GM19043 (cell line): ENCODE measurements at regions not wholly inside any gene's neighbourhood (a gene's known extent, or its start where the extent isn't known, plus 50 kb on each side); places are given as distances from the start of the nearest gene placed in this dataset.
"Not testable (repeated sequence)": the region's sequence is repeated elsewhere in the genome, so short reads cannot be mapped to it uniquely, and the experiment has no call there.

ENCODE experiments used
- ATAC-seq: cut with Tn5 transposase; IDR thresholded peaks from one replicate; pipeline ENCODE4 v1.9.1; 2021; ENCODE audit warnings: low read depth; ENCODE audit not compliant: unreplicated experiment

DNA sequence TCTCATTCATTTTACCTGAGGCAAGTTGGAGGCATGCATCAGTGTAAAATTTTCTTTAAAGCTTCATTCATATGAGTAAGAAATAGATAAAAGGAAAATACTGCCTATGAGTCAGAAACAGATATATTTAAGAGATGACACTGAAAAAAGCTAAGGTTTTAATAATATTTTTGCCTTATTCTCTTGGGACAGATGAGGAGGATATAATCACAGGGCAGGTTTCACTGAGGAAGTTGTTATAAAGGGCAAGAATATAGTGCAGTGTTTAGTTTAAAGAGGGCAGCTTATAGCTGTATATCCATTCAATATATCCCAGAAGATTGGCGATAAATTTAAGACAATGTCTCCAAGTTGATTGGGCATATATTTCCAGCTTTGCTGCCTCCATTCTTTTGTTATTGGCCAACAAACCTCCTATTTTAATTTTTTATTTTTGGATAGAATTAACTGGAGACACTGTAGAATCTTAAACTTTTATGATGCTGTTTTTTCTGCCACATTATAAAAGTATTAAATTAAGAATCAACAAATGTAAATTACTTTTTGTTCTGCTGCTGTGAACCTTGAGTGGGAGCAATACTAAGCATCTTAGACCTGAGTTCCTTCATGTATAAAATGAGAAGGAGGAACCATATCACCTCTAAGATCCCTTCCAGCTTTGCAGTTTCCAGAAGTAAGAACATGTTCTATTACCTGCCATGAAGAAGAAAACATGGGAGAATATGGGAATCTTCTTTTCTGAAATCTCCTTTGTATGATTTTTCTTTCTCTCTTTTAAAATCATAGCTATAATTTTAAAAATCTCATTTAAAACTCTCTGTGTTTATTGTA, 171.6 kb downstream of the S1PR1 start:
- ATAC-seq, result peak; percentile 6

DNA sequence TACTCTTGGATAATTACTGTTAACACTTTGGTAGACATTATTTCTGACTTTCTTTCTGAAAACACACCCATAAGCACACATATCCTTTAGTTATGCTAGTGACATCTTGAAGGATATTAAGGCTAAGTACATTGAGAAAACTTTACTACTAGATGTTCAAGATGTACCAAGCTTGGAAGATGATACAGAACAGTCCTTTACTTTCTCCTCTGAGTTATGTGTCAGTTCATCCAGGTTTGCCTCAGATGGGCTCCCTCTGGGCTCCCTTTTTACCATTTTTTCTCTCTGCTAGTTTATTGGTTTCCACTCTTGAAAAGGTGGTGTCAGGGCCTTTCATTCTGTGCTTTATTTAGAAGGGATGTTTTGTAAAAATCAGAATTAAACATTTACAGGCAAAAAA, 172.3 kb downstream of the S1PR1 start:
- no peak for ATAC-seq

DNA sequence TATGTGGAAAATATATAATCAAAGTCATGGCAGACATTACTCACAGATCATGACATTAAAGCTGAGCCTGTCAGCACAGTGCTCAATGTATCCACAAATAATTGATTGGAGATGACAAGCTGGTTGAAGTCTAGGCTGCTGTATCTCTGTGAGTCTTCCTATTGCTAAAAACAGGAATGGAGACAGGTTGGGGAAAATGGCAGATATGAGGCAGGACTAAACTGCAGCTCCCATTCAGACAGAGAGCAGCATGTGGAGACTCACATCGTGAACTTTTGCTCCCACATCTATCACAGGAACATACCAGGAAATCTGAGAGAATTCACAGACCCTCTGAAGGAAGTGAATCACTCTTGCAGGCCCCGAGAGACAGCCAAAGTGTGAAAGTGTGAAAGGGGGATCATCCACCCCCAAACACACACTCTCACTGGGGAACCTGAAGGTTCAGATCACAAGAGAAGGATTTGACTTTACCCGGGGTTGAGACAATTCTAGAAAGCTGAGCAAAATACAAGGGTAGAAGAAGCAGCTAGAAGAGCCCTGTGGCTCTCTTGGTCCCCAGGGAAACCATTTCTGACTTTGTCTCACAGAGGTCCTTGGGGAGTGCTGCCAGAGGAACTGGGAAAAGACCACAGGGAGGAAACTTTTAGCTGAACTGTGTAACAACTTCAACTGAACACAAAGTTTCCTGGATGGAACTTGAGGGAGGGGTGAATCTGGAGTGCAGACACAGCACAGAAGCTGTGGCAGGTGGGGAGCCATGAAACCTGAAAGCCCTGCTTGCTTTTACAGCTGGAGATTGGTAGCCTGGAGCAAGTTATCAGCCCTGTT, 173.4 kb downstream of the S1PR1 start:
- peak; percentile 43 for ATAC-seq

DNA sequence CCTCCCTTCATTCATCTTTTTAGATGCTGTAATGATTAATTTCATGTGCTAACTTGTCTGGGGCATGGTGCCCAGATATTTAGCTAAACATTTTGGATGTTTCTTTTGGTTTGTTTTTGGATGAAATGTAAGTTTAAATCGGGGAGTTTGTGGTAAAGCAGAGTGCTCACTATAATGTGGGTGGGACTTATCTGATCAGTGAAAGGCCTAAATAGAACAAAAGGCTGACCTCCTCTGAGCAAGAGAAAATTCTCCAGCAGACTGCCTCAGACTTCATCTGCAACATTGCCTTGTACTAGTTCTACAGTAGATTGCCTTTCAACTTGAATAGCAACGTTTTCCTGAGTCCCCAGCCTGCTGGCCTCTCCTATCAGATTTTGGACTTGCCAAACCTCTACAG, 183.6 kb downstream of the S1PR1 start:
- ATAC-seq, result no peak

DNA sequence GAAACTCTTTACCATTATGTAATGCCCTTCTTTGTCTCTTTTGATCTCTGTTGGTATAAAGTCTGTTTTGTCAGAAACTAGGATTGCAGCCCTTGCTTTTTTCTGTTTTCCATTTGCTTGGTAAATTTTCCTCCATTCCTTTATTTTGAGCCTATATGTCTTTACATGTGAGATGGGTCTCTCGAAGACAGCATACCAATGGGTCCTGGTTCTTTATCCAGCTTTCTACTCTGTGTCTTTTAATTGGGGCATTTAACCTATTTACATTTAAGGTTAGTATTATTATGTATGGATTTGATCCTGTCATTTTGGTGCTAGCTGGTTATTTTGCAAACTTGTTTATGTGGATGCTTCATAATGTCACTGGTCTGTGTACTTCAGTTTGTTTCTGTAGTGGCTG, 191.3 kb downstream of the S1PR1 start:
- not testable (repeated sequence) for ATAC-seq

DNA sequence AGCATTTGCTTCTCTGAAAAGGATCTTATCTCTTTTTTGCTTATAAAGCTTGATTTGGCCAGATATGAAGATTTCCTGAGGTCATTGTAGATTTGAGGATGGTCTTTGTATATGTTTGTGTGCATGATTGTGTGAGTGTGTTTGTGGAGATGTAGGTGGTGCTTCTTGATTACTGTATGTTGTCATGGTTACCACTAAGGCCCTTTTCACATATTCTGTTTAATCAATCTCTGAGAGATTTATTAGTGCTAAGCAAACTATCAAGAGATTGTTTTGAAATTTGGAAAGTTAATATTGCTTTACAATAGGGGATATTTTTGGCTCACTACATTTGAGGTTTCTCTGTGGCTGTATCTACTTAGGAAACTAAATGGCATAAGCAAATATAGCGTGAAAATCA, 191.7 kb downstream of the S1PR1 start:
- no peak for ATAC-seq

DNA sequence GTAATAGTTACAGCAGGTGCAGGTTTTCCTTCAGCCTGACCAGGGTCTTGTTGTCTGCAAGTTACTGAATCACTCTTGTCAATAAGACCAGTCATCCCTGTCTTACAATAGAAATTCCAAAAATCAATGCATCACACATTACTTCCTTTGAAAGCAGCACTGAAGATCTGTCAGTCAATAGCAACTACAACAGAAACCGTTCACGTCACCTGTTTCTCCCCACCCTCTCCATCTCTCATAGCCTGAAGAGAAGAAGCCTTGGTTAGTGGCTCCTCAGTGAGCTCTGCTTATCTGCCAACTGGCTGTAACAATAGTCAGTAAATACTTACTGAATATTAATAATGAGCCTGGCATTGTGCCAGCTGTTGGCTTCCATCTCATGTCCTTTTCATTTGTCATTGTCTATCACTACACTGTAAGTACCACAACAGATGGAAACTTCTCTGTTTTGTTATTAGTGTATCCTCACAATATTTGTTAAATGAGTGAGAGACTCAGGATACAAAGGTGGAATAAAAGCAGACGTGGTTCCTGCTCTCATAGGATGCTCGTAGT, 195.2 kb downstream of the S1PR1 start:
- ATAC-seq, result peak; percentile 45

DNA sequence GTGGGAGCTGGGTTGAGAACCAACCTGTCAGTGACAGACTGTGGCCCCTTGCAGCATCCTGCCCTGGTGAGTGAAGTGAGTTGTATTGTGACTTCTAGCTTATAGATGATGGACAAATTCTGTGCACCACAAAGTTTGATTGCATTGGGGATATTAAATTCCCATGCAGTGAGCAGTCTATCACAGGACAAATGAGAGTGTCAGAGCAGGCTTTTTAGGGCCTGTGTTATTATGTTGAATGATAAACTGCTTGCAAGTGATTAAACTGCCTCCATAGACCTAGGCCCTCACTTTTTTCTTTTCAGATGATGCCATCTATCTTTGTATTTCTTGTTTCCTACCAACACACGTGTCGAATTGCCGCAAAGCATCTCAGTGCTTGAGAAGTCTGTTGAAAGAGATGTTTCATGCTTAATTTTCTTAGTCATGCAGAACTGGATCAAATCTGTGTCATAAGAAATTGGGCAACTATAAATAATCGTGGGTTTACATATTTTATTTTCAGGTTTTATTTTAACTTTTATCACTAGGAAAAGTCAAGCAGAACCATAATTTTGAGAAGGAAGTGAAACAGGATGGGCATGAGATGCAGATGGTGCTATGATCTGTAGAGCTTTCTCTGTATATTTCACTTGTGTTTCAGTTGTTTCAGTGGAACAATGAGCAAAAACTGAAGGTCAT, 199.2 kb downstream of the S1PR1 start:
- peak; percentile 48 for ATAC-seq

DNA sequence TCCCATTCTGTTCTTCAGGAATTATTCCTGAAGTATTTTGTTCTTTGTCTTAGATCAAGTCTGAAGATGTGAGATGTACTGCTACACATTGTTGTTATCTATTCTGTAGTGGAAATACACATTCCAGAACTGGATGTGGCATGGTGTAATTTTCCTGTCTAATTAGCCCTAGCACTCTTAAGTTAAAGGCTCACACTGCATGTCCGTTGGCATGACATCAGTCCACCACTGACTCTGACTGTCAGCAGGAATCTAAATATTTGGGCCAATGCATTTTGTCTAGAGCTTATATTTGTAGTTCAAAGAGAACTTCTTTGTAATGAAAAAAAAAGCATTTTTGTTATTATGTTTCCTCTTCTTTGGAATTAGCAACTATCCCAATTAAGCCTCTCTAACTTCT, 201.0 kb downstream of the S1PR1 start:
- ATAC-seq, result no peak

DNA sequence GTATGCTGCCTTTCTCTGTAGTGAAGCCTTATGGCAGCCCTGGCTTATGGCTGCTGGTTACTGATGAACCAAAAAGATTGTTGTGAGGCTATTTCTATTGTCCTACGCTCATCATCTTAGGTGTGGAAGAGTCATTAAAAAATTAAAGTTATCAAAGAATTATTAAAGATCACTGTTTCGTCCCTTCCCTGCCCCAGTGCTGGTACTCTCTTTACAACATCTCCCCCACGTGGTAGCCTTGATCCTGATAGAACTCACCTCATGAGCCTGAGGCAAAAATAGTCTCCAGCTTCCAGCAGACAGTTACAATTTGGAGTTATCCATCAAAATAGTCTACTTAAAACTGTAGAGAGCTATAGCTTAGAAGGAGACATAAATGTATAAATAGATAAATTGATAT, 201.5 kb downstream of the S1PR1 start:
- peak; percentile 48 for ATAC-seq

DNA sequence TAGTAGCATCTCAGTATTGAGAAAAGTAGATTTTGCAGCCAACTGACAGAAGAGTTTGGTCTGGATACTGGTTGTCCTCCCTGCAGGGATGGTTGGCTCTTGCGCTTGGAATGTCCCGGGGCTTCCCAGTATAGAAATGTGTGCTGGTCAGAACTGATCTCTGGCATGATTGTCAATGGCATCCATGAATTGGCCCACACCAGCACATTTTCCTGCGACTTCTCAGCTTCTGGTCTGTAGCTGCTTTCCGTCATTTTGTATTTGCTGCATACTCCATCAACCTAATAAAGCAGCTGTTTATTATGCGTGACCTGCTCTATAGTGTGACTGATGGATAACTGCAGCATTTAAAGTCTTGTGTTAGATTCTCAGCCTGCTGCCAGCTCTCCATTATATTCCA, 203.7 kb downstream of the S1PR1 start:
- no peak for ATAC-seq

DNA sequence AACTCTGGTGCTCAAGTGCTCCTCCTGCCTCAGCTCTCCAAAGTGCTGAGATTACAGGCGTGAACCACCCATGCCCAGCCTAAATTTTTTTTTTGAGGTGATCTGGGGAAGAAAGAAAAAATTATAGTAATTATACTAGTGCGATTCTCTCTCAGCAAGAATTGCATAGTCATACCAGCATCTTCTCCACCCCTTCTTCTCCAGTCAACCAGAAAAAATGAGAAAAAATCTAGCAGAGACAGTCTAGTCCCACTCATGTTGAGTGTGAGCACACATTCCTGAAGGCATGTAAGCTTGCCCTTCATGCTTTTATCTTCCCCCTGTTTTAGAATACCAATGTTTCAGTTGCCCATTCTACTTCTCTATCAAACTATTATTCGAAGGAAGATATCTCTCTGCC, 207.6 kb downstream of the S1PR1 start:
- ATAC-seq, result no peak

DNA sequence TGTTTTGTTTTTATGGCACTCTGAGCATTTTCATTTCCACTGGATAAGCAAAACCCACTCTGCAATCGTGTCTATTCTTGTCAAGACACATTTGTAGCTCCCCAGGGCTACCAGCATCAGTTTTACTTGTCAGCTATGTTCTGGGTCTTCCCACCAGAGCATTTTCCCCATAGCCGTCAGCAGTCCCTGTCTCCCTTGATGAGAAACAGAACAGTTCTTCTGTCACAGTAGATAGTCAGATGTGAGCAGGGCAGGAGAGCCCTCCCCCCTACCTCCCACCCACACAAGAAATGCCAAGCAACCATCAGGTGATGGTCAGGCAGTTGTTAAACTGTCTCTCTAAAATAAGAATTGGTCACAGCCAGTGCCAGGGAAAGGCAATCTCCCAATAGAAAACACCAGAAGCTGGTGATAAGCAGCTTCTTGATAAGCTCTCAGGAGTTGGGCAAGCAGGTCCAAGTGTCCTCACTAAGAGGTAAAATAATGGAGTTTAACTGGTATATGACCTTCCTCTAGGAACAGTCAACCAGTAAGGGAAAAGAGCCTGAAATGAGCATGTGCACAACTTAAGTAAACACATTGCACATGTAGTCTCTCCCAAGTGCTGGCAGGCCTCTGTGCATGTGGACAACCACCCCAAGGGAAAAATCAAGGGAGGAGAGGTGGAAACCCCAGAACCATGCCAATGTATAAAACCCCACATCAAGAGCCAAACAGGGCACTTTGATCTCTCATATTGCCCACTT, 208.2 kb downstream of the S1PR1 start:
- ATAC-seq, result no peak

DNA sequence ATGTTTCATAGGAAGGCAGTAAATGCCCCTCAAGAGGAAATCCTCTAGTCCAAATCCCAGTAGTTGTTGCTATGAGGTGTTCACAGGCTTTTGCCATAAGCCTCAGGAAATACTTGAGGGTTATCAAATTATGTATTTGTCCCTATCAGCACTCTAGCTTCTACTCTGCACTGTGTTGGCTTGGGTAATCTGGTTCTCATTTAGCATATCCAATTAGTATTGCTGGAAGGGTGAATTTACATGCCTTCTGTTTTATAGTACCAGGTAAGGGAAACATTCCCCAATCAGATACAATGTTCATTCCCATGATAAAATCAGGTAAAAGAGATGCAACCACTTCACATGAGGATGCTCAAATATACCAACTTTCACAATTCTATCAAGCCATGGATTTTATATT, 211.2 kb downstream of the S1PR1 start:
- no peak for ATAC-seq

DNA sequence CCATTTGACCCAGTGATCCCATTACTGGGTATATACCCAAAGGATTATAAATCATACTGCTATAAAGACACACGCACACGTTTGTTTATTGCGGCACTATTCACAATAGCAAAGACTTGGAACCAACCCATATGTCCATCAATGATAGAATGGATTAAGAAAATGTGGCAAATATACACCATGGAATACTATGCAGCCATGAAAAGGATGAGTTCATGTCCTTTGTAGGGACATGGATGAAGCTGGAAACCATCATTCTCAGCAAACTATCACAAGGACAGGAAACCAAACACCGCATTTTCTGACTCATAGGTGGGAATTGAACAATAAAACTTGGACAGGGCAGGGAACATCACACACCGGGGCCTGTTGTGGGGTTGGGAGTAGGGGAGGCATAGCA, 213.9 kb downstream of the S1PR1 start:
- not testable (repeated sequence) for ATAC-seq

DNA sequence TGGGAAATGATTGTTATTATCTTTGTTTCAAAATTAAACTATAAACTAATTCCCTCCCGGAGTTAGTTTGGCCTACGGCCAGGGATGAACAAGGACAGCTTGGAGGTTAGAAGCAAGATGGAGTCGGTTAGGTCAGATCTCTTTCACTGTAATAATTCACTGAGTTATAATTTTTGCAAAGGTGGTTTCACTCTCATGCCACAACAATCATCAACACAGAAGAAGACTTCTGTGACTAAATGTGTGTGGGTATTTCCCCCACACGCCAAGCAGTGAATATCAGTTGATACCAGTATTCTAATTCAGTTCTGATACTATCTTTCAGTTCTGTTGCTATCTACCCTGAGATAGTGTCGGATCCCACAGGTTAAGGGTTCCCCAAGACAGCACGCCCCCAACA, 215.1 kb downstream of the S1PR1 start:
- no peak for ATAC-seq

DNA sequence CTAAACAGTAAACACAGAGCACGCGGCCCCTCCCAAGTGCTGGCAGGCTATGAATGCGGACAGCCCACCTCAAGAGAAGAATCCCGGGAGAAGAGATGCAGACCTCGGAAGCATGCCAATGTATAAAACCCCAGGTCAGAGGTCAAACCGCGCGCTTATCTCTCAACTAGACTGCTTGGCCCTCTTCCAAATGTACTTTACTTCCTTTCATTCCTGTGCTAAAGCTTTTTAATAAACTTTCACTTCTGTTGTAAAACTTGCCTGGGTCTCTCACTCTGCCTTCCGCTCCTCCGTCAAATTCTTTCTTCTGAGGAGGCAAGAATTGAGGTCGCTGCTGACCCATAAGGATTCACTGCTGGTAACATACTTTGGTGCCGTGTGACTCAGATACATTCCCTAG, 216.0 kb downstream of the S1PR1 start:
- no peak for ATAC-seq

DNA sequence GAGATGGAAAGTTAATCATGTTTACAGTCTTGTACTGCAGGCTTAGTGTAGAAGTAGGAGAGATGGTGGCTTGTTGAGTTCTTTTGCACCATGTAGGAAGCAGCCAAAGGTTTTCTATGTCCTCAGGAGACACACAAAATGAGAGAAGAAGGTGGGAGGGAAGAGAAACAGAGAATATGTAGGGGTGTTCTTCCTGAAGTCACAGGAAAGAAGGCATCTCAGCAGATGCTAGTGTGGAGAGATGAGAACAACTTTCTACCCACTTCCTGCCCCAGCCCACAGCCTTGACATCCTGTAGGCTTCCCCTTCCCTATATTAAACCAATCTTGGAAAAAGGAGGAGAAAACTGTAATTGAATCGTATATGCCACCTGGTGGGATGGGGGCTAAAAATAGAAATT, 217.0 kb downstream of the S1PR1 start:
- ATAC-seq, result no peak

DNA sequence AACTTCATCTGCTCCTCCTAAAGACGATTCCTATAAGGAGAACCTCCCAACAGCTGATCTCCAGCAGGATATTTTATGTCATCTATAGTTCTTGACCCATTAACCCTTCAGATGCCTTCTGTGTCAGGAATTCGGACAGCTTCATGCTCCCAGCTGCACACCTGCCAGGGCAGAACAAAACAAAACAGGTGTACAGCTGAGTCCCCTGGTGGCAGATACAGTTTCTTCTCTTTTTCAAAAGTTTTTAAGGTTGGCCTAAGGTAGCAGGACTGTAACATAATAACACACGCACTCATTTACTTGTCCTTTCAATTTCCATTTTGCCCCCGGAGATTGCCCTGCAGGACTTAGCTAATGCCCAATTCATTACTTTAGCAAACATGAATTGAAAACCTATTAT, 218.3 kb downstream of the S1PR1 start:
- no peak for ATAC-seq

DNA sequence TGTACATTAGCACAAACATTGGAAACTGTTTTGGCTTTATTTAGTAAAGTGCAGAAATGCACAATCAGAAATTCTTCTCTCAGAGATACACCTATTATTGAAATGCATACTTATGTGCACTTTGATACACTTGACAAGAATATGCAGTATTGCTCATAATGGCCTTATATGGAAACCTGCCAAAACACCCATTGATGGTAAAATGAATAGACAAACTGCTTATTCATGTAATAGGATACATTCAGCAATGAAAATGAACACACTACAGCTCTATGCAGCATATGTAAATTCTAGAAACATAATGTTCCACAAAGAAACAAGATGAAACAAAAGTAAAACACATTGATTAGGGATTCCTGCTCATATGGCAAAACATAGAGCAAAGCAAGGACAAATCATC, 223.9 kb downstream of the S1PR1 start:
- ATAC-seq, result no peak
